IMR-90 (cell line): ENCODE measurements at regions not wholly inside any gene's neighbourhood (a gene's known extent, or its start where the extent isn't known, plus 50 kb on each side); places are given as distances from the start of the nearest gene placed in this dataset.

Source experiments
- ATAC-seq: fragments of 200-7000 bp; cut with Tn5 transposase; 2 replicates; pipeline ENCODE4 v1.9.1; 2020; ENCODE audit warnings: low read depth, mild to moderate bottlenecking, moderate library complexity
- BruUV-seq: library from RNA; stranded (reverse); fragments of 400-500 nt; replicated peaks from 2 replicates; lab custom pipeline; 2021; lab: Mats Ljungman, UMichigan
- CTCF ChIA-PET: fragments of 300-600 bp; formaldehyde crosslinking; extraction: SDS; loops from one replicate; lab custom pipeline; 2021; ENCODE audit warnings: antibody characterized with exemption; lab: Yijun Ruan, JAX
- POLR2A ChIA-PET: fragments of 300-600 bp; sonication (Branson Sonifier 250); formaldehyde crosslinking; loops from one replicate; lab custom pipeline; 2022; ENCODE audit warnings: antibody characterized with exemption; ENCODE audit not compliant: unreplicated experiment; lab: Charles Lee
- DNase-seq: peaks from one replicate; pipeline ENCODE4 v3.0.0; 2013
- H2AFZ ChIP-seq: replicated peaks from 2 replicates; pipeline ENCODE3; 2013; ENCODE audit warnings: low read length, mild to moderate bottlenecking; ENCODE audit not compliant: poor library complexity
- H2AK5ac ChIP-seq: 2 replicates; pipeline ENCODE4 v1.6.1; 2013; ENCODE audit warnings: low read depth, low read length, inconsistent platforms
- H2AK9ac ChIP-seq: replicated peaks from 2 replicates; pipeline ENCODE3; 2013; ENCODE audit warnings: mild to moderate bottlenecking, low read depth, low read length, moderate library complexity; ENCODE audit not compliant: poor library complexity
- H2BK120ac ChIP-seq: 2 replicates; pipeline ENCODE4 v1.6.1; 2013; ENCODE audit warnings: low read depth, low read length, inconsistent platforms
- H2BK15ac ChIP-seq: 3 replicates; pipeline ENCODE4 v1.6.1; 2013; ENCODE audit warnings: low read depth, low read length, inconsistent platforms
- H2BK20ac ChIP-seq: 2 replicates; pipeline ENCODE4 v1.6.1; 2013; ENCODE audit warnings: low read depth, mild to moderate bottlenecking, inconsistent platforms, low read length, moderate library complexity
- H2BK5ac ChIP-seq: 2 replicates; pipeline ENCODE4 v1.6.1; 2013; ENCODE audit warnings: mild to moderate bottlenecking, low read depth, low read length, inconsistent platforms; ENCODE audit not compliant: poor library complexity, severe bottlenecking
- H3K14ac ChIP-seq: replicated peaks from 2 replicates; pipeline ENCODE4 v1.6.1; 2013; ENCODE audit warnings: low read depth, low read length, inconsistent platforms
- H3K18ac ChIP-seq: 2 replicates; pipeline ENCODE4 v1.6.1; 2013; ENCODE audit warnings: low read depth, low read length, control low read depth
- H3K23ac ChIP-seq: 2 replicates; pipeline ENCODE4 v1.6.1; 2013; ENCODE audit warnings: low read depth, low read length, inconsistent platforms
- H3K27ac ChIP-seq: 2 replicates; pipeline ENCODE4 v1.5.1; 2013; ENCODE audit warnings: mild to moderate bottlenecking, control low read depth, low read length; ENCODE audit not compliant: insufficient read depth
- H3K27me3 ChIP-seq: 2 replicates; pipeline ENCODE4 v1.6.1; 2013; ENCODE audit warnings: low read length; ENCODE audit not compliant: control insufficient read depth, insufficient read depth
- H3K36me3 ChIP-seq: 2 replicates; pipeline ENCODE4 v1.6.1; 2013; ENCODE audit warnings: low read length, mixed read lengths; ENCODE audit not compliant: control insufficient read depth, insufficient read depth
- H3K4ac ChIP-seq: 2 replicates; pipeline ENCODE4 v1.6.1; 2013; ENCODE audit warnings: low read depth, low read length, inconsistent platforms
- H3K4me1 ChIP-seq: 2 replicates; pipeline ENCODE4 v1.6.1; 2013; ENCODE audit warnings: low read length, mixed read lengths; ENCODE audit not compliant: control insufficient read depth, insufficient read depth
- H3K4me2 ChIP-seq: 2 replicates; pipeline ENCODE4 v1.6.1; 2013; ENCODE audit warnings: low read depth, mild to moderate bottlenecking, control low read depth, low read length, moderate library complexity
- H3K4me3 ChIP-seq: 2 replicates; pipeline ENCODE4 v1.5.1; 2013; ENCODE audit warnings: low read depth, mild to moderate bottlenecking, control low read depth, low read length, moderate library complexity; ENCODE audit not compliant: insufficient read depth
- H3K56ac ChIP-seq: 2 replicates; pipeline ENCODE4 v1.6.1; 2013; ENCODE audit warnings: low read length, inconsistent platforms; ENCODE audit not compliant: insufficient read depth; ENCODE audit errors: extremely low read depth
- H3K79me1 ChIP-seq, 2 experiments: 2 replicates each; pipeline ENCODE4 v1.6.1; 2013; ENCODE audit warnings: low read length in 2 of 2, inconsistent platforms in 1 of 2, low read depth in 1 of 2
- H3K9ac ChIP-seq: 2 replicates; pipeline ENCODE4 v1.6.1; 2013; ENCODE audit warnings: low read depth, low read length, control low read depth
- H3K9me1 ChIP-seq: 2 replicates; pipeline ENCODE4 v1.6.1; 2013; ENCODE audit warnings: low read length, inconsistent platforms; ENCODE audit not compliant: insufficient read depth
- H3K9me3 ChIP-seq: 2 replicates; pipeline ENCODE4 v1.6.1; 2013; ENCODE audit warnings: low read length; ENCODE audit not compliant: control insufficient read depth, insufficient read depth
- H4K20me1 ChIP-seq: 2 replicates; pipeline ENCODE4 v1.6.1; 2013; ENCODE audit warnings: low read length, inconsistent platforms; ENCODE audit not compliant: insufficient read depth
- H4K5ac ChIP-seq: 2 replicates; pipeline ENCODE4 v1.6.1; 2013; ENCODE audit warnings: mild to moderate bottlenecking, low read depth, low read length, control low read depth
- H4K8ac ChIP-seq, 2 experiments: 2 replicates each; pipeline ENCODE4 v1.6.1; 2013; ENCODE audit warnings: low read depth in 2 of 2, low read length in 2 of 2, control low read depth in 1 of 2, inconsistent platforms in 1 of 2
- H4K91ac ChIP-seq: 2 replicates; pipeline ENCODE4 v1.6.1; 2013; ENCODE audit warnings: low read depth, low read length, inconsistent platforms; ENCODE audit not compliant: insufficient read depth
- BHLHE40 ChIP-seq: fragments of 150-350 bp; IDR thresholded peaks from 2 replicates; pipeline ENCODE4 v1.6.1; 2016; ENCODE audit warnings: mild to moderate bottlenecking, low read depth, low read length
- CHD1 ChIP-seq: IDR thresholded peaks from 2 replicates; pipeline ENCODE4 v1.6.1; 2012; ENCODE audit warnings: low read depth, low read length, improper control_type of control experiment
- FOS ChIP-seq: fragments of 150-350 bp; IDR thresholded peaks from 2 replicates; pipeline ENCODE4 v1.6.1; 2016; ENCODE audit warnings: low read depth, low read length
- MAZ ChIP-seq: IDR thresholded peaks from 2 replicates; pipeline ENCODE4 v1.6.1; 2012; ENCODE audit warnings: low read depth, mild to moderate bottlenecking, low read length, improper control_type of control experiment, moderate library complexity, borderline replicate concordance
- MXI1 ChIP-seq: IDR thresholded peaks from 2 replicates; pipeline ENCODE4 v1.6.1; 2012; ENCODE audit warnings: low read depth, mild to moderate bottlenecking, low read length, moderate library complexity, borderline replicate concordance
- NFE2L2 ChIP-seq: fragments of 150-350 bp; IDR thresholded peaks from 2 replicates; pipeline ENCODE4 v1.6.1; 2016; ENCODE audit warnings: low read depth, mild to moderate bottlenecking, low read length
- POLR2A ChIP-seq: IDR thresholded peaks from 2 replicates; pipeline ENCODE4 v1.6.1; 2012; ENCODE audit warnings: mild to moderate bottlenecking, low read depth, low read length
- RAD21 ChIP-seq: IDR thresholded peaks from 2 replicates; pipeline ENCODE4 v1.6.1; 2012; ENCODE audit warnings: low read length, improper control_type of control experiment
- SMC3 ChIP-seq: fragments of 150-350 bp; IDR thresholded peaks from 2 replicates; pipeline ENCODE4 v1.6.1; 2016; ENCODE audit warnings: low read depth, mild to moderate bottlenecking, antibody characterized with exemption, low read length, moderate library complexity
- WGBS, 2 experiments: methylation state at CpG; one replicate each; pipeline versions ENCODE4 v1.1.5 to v1.1.7; 2013; ENCODE audit warnings: missing lambda C conversion rate in 2 of 2; ENCODE audit not compliant: insufficient read length in 1 of 2; ENCODE audit errors: extremely low coverage in 2 of 2; 5-methylcytosine and 5-hydroxymethylcytosine counted together
- dilution Hi-C: fragments of 300-500 bp; cut with HindIII; formaldehyde crosslinking; loops from one replicate; pipeline ENCODE4 v1.14.3; 2018; ENCODE audit warnings: low sequenced_read_pairs; ENCODE audit not compliant: unreplicated experiment
- in situ Hi-C: fragments of 300-500 bp; cut with MboI; formaldehyde crosslinking; loops from 3 replicates; pipeline ENCODE4 v1.14.3; 2019; ENCODE audit warnings: low sequenced_read_pairs, inconsistent platforms, mixed read lengths
- intact Hi-C: fragments of 100-400 bp; cut with micrococcal nuclease; formaldehyde crosslinking; loops from 2 replicates; pipeline ENCODE4 v1.10.0; 2022
- TF ChIP-seq, protein P1 (sequence below): conservative IDR thresholded peaks from 2 replicates; pipeline ENCODE4 v1.5.1; 2012; ENCODE audit warnings: mild to moderate bottlenecking, low read depth, low read length, improper control_type of control experiment
- TF ChIP-seq, protein P2 (sequence below): fragments of 150-350 bp; IDR thresholded peaks from 2 replicates; pipeline ENCODE4 v1.6.1; 2017; ENCODE audit warnings: mild to moderate bottlenecking, antibody characterized with exemption, low read length, low read depth

DNA sequence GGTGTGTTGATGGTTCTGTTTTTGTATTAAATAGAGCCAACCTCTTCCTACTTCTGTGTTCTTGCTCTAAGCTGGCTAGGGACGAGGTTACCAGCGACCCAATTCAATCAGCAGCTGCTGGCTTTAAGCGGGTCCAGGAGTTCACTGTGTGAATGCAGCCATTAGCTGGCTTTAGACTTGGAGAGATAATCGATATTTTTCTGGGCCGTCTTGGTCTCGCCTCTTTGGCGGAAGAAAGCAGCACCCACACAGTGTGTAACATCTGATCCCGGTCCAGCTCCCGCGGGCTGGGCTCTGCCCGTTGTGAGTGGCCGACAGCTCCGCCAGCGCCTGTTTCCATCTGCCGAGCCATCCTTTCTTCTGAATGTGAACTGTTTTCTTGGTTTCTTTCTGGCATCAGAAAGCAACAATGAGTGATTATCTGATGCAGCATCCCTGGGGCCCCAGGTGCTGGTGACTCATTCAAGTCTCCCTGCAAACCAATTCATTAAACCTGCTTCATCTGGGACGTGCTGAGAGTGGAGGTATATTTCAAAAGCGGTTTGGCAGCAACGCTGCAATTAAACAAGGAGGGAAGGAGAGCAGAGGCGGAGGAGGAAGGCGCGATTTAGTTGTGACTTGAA lies 90.8 kb upstream of the IRX4 start:
- 0 out of 2 replicates have a peak, but pooled peaks cover 2% of the 10 kb centered on the region for H3K9me3 ChIP-seq
- ChIA-PET CTCF (no interaction called here), POLR2A (no interaction called here)
- no peak overlapping the region for H3K4me2 ChIP-seq
- dilution Hi-C loops: no loop called here
- H2BK120ac ChIP-seq: no peak overlapping the region
- H3K27ac ChIP-seq: no peak overlapping the region
- H3K27me3 ChIP-seq: no peaks in the 10 kb centered on the region
- H3K56ac ChIP-seq: no peak overlapping the region
- H2BK15ac ChIP-seq: no peak overlapping the region
- no peak overlapping the region for H2AK5ac ChIP-seq
- TF ChIP-seq, protein P1, sequence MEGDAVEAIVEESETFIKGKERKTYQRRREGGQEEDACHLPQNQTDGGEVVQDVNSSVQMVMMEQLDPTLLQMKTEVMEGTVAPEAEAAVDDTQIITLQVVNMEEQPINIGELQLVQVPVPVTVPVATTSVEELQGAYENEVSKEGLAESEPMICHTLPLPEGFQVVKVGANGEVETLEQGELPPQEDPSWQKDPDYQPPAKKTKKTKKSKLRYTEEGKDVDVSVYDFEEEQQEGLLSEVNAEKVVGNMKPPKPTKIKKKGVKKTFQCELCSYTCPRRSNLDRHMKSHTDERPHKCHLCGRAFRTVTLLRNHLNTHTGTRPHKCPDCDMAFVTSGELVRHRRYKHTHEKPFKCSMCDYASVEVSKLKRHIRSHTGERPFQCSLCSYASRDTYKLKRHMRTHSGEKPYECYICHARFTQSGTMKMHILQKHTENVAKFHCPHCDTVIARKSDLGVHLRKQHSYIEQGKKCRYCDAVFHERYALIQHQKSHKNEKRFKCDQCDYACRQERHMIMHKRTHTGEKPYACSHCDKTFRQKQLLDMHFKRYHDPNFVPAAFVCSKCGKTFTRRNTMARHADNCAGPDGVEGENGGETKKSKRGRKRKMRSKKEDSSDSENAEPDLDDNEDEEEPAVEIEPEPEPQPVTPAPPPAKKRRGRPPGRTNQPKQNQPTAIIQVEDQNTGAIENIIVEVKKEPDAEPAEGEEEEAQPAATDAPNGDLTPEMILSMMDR: no peak
- TF ChIP-seq MXI1: no peak
- TF ChIP-seq MAZ: no peak
- no peak for TF ChIP-seq FOS
- no peak for TF ChIP-seq NFE2L2
- no peak for TF ChIP-seq RAD21
- TF ChIP-seq POLR2A: no peak
- TF ChIP-seq SMC3: no peak
- no peak for TF ChIP-seq CHD1
- TF ChIP-seq BHLHE40: no peak
- TF ChIP-seq, protein P2, sequence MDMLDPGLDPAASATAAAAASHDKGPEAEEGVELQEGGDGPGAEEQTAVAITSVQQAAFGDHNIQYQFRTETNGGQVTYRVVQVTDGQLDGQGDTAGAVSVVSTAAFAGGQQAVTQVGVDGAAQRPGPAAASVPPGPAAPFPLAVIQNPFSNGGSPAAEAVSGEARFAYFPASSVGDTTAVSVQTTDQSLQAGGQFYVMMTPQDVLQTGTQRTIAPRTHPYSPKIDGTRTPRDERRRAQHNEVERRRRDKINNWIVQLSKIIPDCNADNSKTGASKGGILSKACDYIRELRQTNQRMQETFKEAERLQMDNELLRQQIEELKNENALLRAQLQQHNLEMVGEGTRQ: no peak
- DNase-seq: no peak
- no peak overlapping the region for H3K9ac ChIP-seq
- no peaks in the 10 kb centered on the region for H3K9me1 ChIP-seq
- in situ Hi-C loops: no loop called here
- no peaks in the 10 kb centered on the region for H3K4me1 ChIP-seq
- H3K4me3 ChIP-seq: no peak overlapping the region
- no peak for ATAC-seq
- no peak overlapping the region for H3K14ac ChIP-seq
- H3K4ac ChIP-seq: no peak overlapping the region
- BruUV-seq: no TSS peak
- no peak overlapping the region for H2AFZ ChIP-seq
- no peaks in the 10 kb centered on the region for H3K36me3 ChIP-seq
- H4K20me1 ChIP-seq: no peaks in the 10 kb centered on the region
- no peak overlapping the region for H2BK20ac ChIP-seq
- no peak overlapping the region for H4K8ac ChIP-seq
- no peaks in the 10 kb centered on the region for H3K79me1 ChIP-seq
- intact Hi-C loops: no loop called here
- H2AK9ac ChIP-seq: no peak overlapping the region
- no peak overlapping the region for H3K18ac ChIP-seq
- no peak overlapping the region for H3K23ac ChIP-seq
- WGBS, 2 experiments: 72% methylated on average over 15 of the region's 21 CpGs; no CpG with 5 or more reads in 1 of the 2 experiments
- no peak overlapping the region for H2BK5ac ChIP-seq
- no peak overlapping the region for H4K5ac ChIP-seq
- no peak overlapping the region for H4K91ac ChIP-seq
